Panc1 (cell line): ENCODE measurements at regions not wholly inside any gene's neighbourhood (a gene's known extent, or its start where the extent isn't known, plus 50 kb on each side); places are given as distances from the start of the nearest gene placed in this dataset.
A peak's percentile ranks its signal among the peaks of the same experiment; 100 is the strongest.

Experiments
- ATAC-seq: fragments of 200-7000 bp; cut with Tn5 transposase; 2 replicates; pipeline ENCODE4 v1.9.1; 2020; ENCODE audit warnings: mild to moderate bottlenecking, moderate library complexity
- BruUV-seq: library from RNA; stranded (reverse); fragments of 400-500 nt; replicated peaks from 2 replicates; lab custom pipeline; 2021; lab: Mats Ljungman, UMichigan
- CTCF ChIA-PET: fragments of 300-600 bp; sonication (Branson Sonifier 250); formaldehyde crosslinking; loops from one replicate; lab custom pipeline; 2022; ENCODE audit warnings: antibody characterized with exemption; lab: Charles Lee
- POLR2A ChIA-PET: fragments of 300-600 bp; sonication (Branson Sonifier 250); formaldehyde crosslinking; loops from one replicate; lab custom pipeline; 2022; ENCODE audit warnings: antibody characterized with exemption; lab: Charles Lee
- DNase-seq: peaks from one replicate; pipeline ENCODE4 v3.0.0-alpha.2; 2010; ENCODE audit warnings: low read depth, low spot score
- H3K27ac ChIP-seq: 2 replicates; pipeline ENCODE4 v1.5.1; 2011; ENCODE audit warnings: mild to moderate bottlenecking, low read length, inconsistent platforms
- H3K27me3 ChIP-seq: fragments of 200-500 bp; sonication (Bioruptor generic); 2 replicates; pipeline ENCODE4 v1.6.0; 2014; ENCODE audit warnings: low read length, inconsistent platforms; ENCODE audit not compliant: control insufficient read depth, insufficient read depth
- H3K36me3 ChIP-seq: fragments of 200-500 bp; sonication (Bioruptor generic); 2 replicates; pipeline ENCODE4 v1.5.1; 2014; ENCODE audit warnings: inconsistent platforms, mild to moderate bottlenecking, low read length, moderate library complexity; ENCODE audit not compliant: control insufficient read depth, insufficient read depth
- H3K4me1 ChIP-seq: 2 replicates; pipeline ENCODE4 v1.5.1; 2011; ENCODE audit warnings: inconsistent platforms, mild to moderate bottlenecking, low read length, moderate library complexity; ENCODE audit not compliant: control insufficient read depth, insufficient read depth
- H3K4me3 ChIP-seq, 2 experiments: 2 replicates each; pipeline ENCODE4 v1.5.1; 2011 to 2012; ENCODE audit warnings: low read depth in 2 of 2, low read length in 2 of 2, mild to moderate bottlenecking in 2 of 2, inconsistent platforms in 1 of 2, moderate library complexity in 1 of 2
- H3K9me3 ChIP-seq: fragments of 200-500 bp; sonication (Bioruptor generic); 2 replicates; pipeline ENCODE4 v1.5.1; 2014; ENCODE audit warnings: low read depth, mild to moderate bottlenecking, inconsistent platforms, low read length, moderate library complexity; ENCODE audit not compliant: control insufficient read depth, insufficient read depth
- CTCF ChIP-seq: fragments of 450-650 bp; IDR thresholded peaks from 2 replicates; pipeline ENCODE4 v1.5.1; 2017; ENCODE audit warnings: mild to moderate bottlenecking
- POLR2AphosphoS5 ChIP-seq: IDR thresholded peaks from 2 replicates; pipeline ENCODE4 v1.6.1; 2012; ENCODE audit warnings: mild to moderate bottlenecking, low read depth, low read length, moderate library complexity
- REST ChIP-seq, 2 experiments: IDR thresholded peaks; 2 replicates each; pipeline ENCODE4 v1.6.1; 2011 to 2012; ENCODE audit warnings: low read depth in 2 of 2, control low read depth in 1 of 2, low read length in 1 of 2, mild to moderate bottlenecking in 1 of 2, moderate library complexity in 1 of 2; ENCODE audit not compliant: insufficient read depth in 1 of 2
- SIN3A ChIP-seq: IDR thresholded peaks from 2 replicates; pipeline ENCODE4 v1.6.1; 2012; ENCODE audit warnings: low read depth, mild to moderate bottlenecking, low read length, moderate library complexity, borderline replicate concordance; ENCODE audit not compliant: insufficient read depth
- TCF7L2 ChIP-seq: IDR thresholded peaks from 2 replicates; pipeline ENCODE4 v1.6.1; 2011; ENCODE audit warnings: mild to moderate bottlenecking, low read depth, low read length, inconsistent platforms
- in situ Hi-C: cut with HindIII; loops from 2 replicates; pipeline ENCODE4 v1.10.0; 2016; ENCODE audit warnings: low sequenced_read_pairs, low pct_unique_long_range_greater_than_20kb
- intact Hi-C: fragments of 100-400 bp; cut with micrococcal nuclease; formaldehyde crosslinking; loops from one replicate; pipeline ENCODE4 v1.10.0; 2022; ENCODE audit not compliant: unreplicated experiment

- H3K4me3 ChIP-seq, result no peak overlapping the region
- intact Hi-C loops, result no loop called here
- no peak overlapping the region for H3K27ac ChIP-seq
- no TSS peak for BruUV-seq
- TF ChIP-seq POLR2AphosphoS5 (no peak), TCF7L2 (no peak), SIN3A (no peak), REST (IDR thresholded peaks at IDR 0.05; ENCODE audit: insufficient read depth in 1 of 2, low read depth in 2 of 2, low read length in 1 of 2) (no peak), CTCF (no peak)
- H3K36me3 ChIP-seq, result no peaks in the 10 kb centered on the region
- H3K9me3 ChIP-seq, result no peaks in the 10 kb centered on the region
- in situ Hi-C loops, result no loop called here
- H3K4me1 ChIP-seq, result no peaks in the 10 kb centered on the region
- H3K27me3 ChIP-seq, result no peaks in the 10 kb centered on the region
- ATAC-seq, result no peak
- no peak for DNase-seq
- ChIA-PET POLR2A (no interaction called here), CTCF (no interaction called here)
Observed at GRCh38 chr10:52617346-52617745, 155.2 kb downstream of the MBL2 start.

- CTCF ChIA-PET, result no interaction called here
- Histone ChIP-seq H3K4me1 (no peaks in the 10 kb centered on the region), H3K36me3 (no peaks in the 10 kb centered on the region), H3K27me3 (no peaks in the 10 kb centered on the region), H3K9me3 (no peaks in the 10 kb centered on the region), H3K27ac (peak overlapping the region; percentile 7; the same call in 1 of the 2 replicates), H3K4me3 (no peak overlapping the region)
- in situ Hi-C loops (no loop called here), intact Hi-C loops (no loop called here)
- no peak for TF ChIP-seq POLR2AphosphoS5
- TF ChIP-seq TCF7L2, result no peak
- TF ChIP-seq REST (IDR thresholded peaks at IDR 0.05; ENCODE audit: insufficient read depth in 1 of 2, low read depth in 2 of 2, low read length in 1 of 2), result no peak
- no peak for TF ChIP-seq SIN3A
- no peak for TF ChIP-seq CTCF
- POLR2A ChIA-PET, result no interaction called here
- ATAC-seq (no peak), DNase-seq (no peak)
- no TSS peak for BruUV-seq
Observed at GRCh38 chr10:52619052-52619451, 153.5 kb downstream of the MBL2 start.
